K562 (cell line): ENCODE measurements at regions not wholly inside any gene's neighbourhood (a gene's known extent, or its start where the extent isn't known, plus 50 kb on each side); places are given as distances from the start of the nearest gene placed in this dataset.
A peak's percentile ranks its signal among the peaks of the same experiment; 100 is the strongest.

ENCODE experiments used
- ATAC-seq: fragments of 200-7000 bp; cut with Tn5 transposase; 3 replicates; pipeline ENCODE4 v1.9.1; 2020; ENCODE audit warnings: moderate library complexity
- BruUV-seq: library from RNA; stranded (reverse); fragments of 400-500 nt; replicated peaks from 2 replicates; lab custom pipeline; 2021; lab: Mats Ljungman, UMichigan
- CTCF ChIA-PET: fragments of 300-600 bp; formaldehyde crosslinking; extraction: SDS; loops from one replicate; lab custom pipeline; 2021; ENCODE audit warnings: low intra/inter-chr PET ratio; lab: Yijun Ruan, JAX
- POLR2A ChIA-PET: fragments of 300-600, 350-650 bp; sonication (Branson Sonifier 250); formaldehyde crosslinking; extraction: SDS; loops from one replicate; lab custom pipeline; 2021; ENCODE audit warnings: antibody characterized with exemption, inconsistent platforms; lab: Yijun Ruan, JAX
- DNase-seq, 4 experiments: peaks; one replicate each; pipeline versions ENCODE4 v3.0.0 to v3.0.0-alpha.2; 2011 to 2018; ENCODE audit warnings: low spot score in 3 of 4, mixed read lengths in 3 of 4; ENCODE audit errors: extremely low read depth in 1 of 4
- FAIRE-seq: peaks from 2 replicates; lab custom pipeline; 2011; peaks lifted over from hg19 to GRCh38; lab: Jason Lieb, UNC
- H2AFZ ChIP-seq: 2 replicates; pipeline ENCODE4 v1.6.0; 2011; ENCODE audit warnings: low read depth, low read length, control low read depth, inconsistent platforms
- H3K27ac ChIP-seq: fragments of 200-600 bp; 3 replicates; pipeline ENCODE4 v1.8.0; 2011; ENCODE audit warnings: low read depth, mild to moderate bottlenecking, control low read depth, inconsistent platforms, low read length, moderate library complexity, mixed read lengths; ENCODE audit errors: extremely low read depth
- H3K27me3 ChIP-seq, 2 experiments: fragments of 300-600 bp in 1 of 2; 2 replicates in 1 of 2; 3 replicates in 1 of 2; pipeline versions ENCODE4 v1.6.0 to v1.8.0; 2011; ENCODE audit warnings: inconsistent platforms in 2 of 2, low read length in 2 of 2, mild to moderate bottlenecking in 1 of 2, mixed read lengths in 1 of 2, moderate library complexity in 1 of 2; ENCODE audit not compliant: control insufficient read depth in 2 of 2, insufficient read depth in 2 of 2
- H3K36me3 ChIP-seq: fragments of 300-600 bp; 3 replicates; pipeline ENCODE4 v1.8.0; 2011; ENCODE audit warnings: mild to moderate bottlenecking, low read length, inconsistent platforms; ENCODE audit not compliant: control insufficient read depth, insufficient read depth
- H3K4me1 ChIP-seq, 2 experiments: fragments of 200-600 bp in 1 of 2; replicated peaks in 1 of 2; 2 replicates in 1 of 2; 3 replicates in 1 of 2; pipeline versions ENCODE4 v1.5.1 to v1.8.0; 2011; ENCODE audit warnings: inconsistent platforms in 2 of 2, low read length in 2 of 2, mild to moderate bottlenecking in 1 of 2, mixed read lengths in 1 of 2, moderate library complexity in 1 of 2; ENCODE audit not compliant: control insufficient read depth in 2 of 2, insufficient read depth in 2 of 2
- H3K4me2 ChIP-seq: 2 replicates; pipeline ENCODE4 v1.6.1; 2011; ENCODE audit warnings: low read length, control low read depth, inconsistent platforms, mixed read lengths; ENCODE audit not compliant: insufficient read depth
- H3K4me3 ChIP-seq: fragments of 200-600 bp; sonication (generic), shearing (Covaris generic); 2 replicates; pipeline ENCODE4 v1.5.1; 2016; ENCODE audit warnings: control low read depth, inconsistent platforms
- H3K79me2 ChIP-seq: fragments of 200-600 bp; 3 replicates; pipeline ENCODE4 v1.8.0; 2011; ENCODE audit warnings: low read length, inconsistent platforms; ENCODE audit not compliant: control insufficient read depth, insufficient read depth
- H3K9ac ChIP-seq, 2 experiments: 2 replicates each; pipeline versions ENCODE4 v1.6.0 to v1.6.1; 2011; ENCODE audit warnings: low read depth in 2 of 2, low read length in 2 of 2, control low read depth in 1 of 2, inconsistent platforms in 1 of 2, mild to moderate bottlenecking in 1 of 2, mixed read lengths in 1 of 2; ENCODE audit not compliant: insufficient read depth in 1 of 2
- H3K9me1 ChIP-seq: one replicate; pipeline ENCODE4 v1.6.0; 2011; ENCODE audit warnings: inconsistent platforms, mild to moderate bottlenecking, low read length, moderate library complexity; ENCODE audit not compliant: control insufficient read depth, insufficient read depth
- H3K9me3 ChIP-seq: replicated peaks from 2 replicates; pipeline ENCODE4 v1.5.1; 2011; ENCODE audit warnings: low read depth, low read length, inconsistent platforms; ENCODE audit not compliant: control insufficient read depth, insufficient read depth
- H4K20me1 ChIP-seq: replicated peaks from 2 replicates; pipeline ENCODE4 v1.6.1; 2011; ENCODE audit warnings: low read length, inconsistent platforms, mixed read lengths; ENCODE audit not compliant: control insufficient read depth, insufficient read depth
- CREB3 ChIP-seq: fragments of 450-650 bp; conservative IDR thresholded peaks from 2 replicates; pipeline ENCODE4 v1.6.1; 2016; ENCODE audit warnings: missing genetic modification characterization, low read depth, mild to moderate bottlenecking, missing compliant biosample characterization, moderate library complexity
- FUS ChIP-seq: fragments of 200-400 bp; formaldehyde crosslinking; optimal IDR thresholded peaks from 2 replicates; pipeline ENCODE3; 2017; ENCODE audit warnings: low read depth, low read length
- SMAD4 ChIP-seq: fragments of 250-450 bp; sonication (Bioruptor Pico); conservative IDR thresholded peaks from 2 replicates; pipeline ENCODE4 v1.8.0; 2021; ENCODE audit warnings: inconsistent platforms, mild to moderate bottlenecking, moderate library complexity
- SMARCB1 ChIP-seq: IDR thresholded peaks from 2 replicates; pipeline ENCODE4 v1.6.1; 2011; ENCODE audit warnings: improper control_type of control experiment, low read depth; ENCODE audit not compliant: insufficient read length
- ZFP36 ChIP-seq: fragments of 150-350 bp; IDR thresholded peaks from 2 replicates; pipeline ENCODE4 v1.6.1; 2018; ENCODE audit warnings: low read length, low read depth; ENCODE audit not compliant: partially characterized antibody
- ZNF217 ChIP-seq: sonication (generic); formaldehyde crosslinking; IDR thresholded peaks from 2 replicates; pipeline ENCODE4 v1.8.0; 2022; ENCODE audit warnings: mild to moderate bottlenecking, missing genetic modification reagents
- ZNF512 ChIP-seq: IDR thresholded peaks from 2 replicates; pipeline ENCODE4 v1.6.1; 2016; ENCODE audit warnings: missing genetic modification characterization, missing compliant biosample characterization
- WGBS: fragments of 100-300 bp; shearing (Covaris generic); methylation state at CpG from one replicate; pipeline ENCODE4 v1.1.6; 2016; ENCODE audit warnings: low coverage, mixed read lengths; ENCODE audit not compliant: insufficient coverage; ENCODE audit errors: missing lambda C conversion rate; 5-methylcytosine and 5-hydroxymethylcytosine counted together
- in situ Hi-C: fragments of 300-500 bp; cut with MboI; formaldehyde crosslinking; loops from 4 replicates; pipeline ENCODE4 v1.15.0; 2018; ENCODE audit warnings: inconsistent platforms, mixed read lengths
- intact Hi-C: fragments of 100-400 bp; cut with micrococcal nuclease; formaldehyde crosslinking; loops from 2 replicates; pipeline ENCODE4 v1.14.2; 2022

- CTCF ChIA-PET: no interaction called here
- H3K4me1 ChIP-seq: no peaks in the 10 kb centered on the region
- 0% methylated on average over 2 of the region's 2 CpGs for WGBS
- ATAC-seq (no peak), FAIRE-seq (no peak), DNase-seq (no peak)
- TF ChIP-seq CREB3 (tag): no peak
- TF ChIP-seq FUS: no peak
- TF ChIP-seq ZNF217: no peak
- no peak for TF ChIP-seq SMAD4 (CRISPR knock-in tag)
- TF ChIP-seq SMARCB1: no peak
- no peak for TF ChIP-seq ZFP36
- peak; percentile 60; the same call in 1 of the 2 replicates for TF ChIP-seq ZNF512 (tag)
- TF ChIP-seq, all 486 proteins: peak for 1
- in situ Hi-C loops: no loop called here
- H3K27ac ChIP-seq: no peak overlapping the region
- POLR2A ChIA-PET: no interaction called here
- intact Hi-C loops: no loop called here
- H3K4me2 ChIP-seq: no peak overlapping the region
- no TSS peak for BruUV-seq
- H3K9me3 ChIP-seq: no peaks in the 10 kb centered on the region
- H4K20me1 ChIP-seq: no peaks in the 10 kb centered on the region
- H3K27me3 ChIP-seq: no peaks in the 10 kb centered on the region
- H3K36me3 ChIP-seq: no peaks in the 10 kb centered on the region
- no peak overlapping the region for H3K4me3 ChIP-seq
- no peak overlapping the region for H2AFZ ChIP-seq
- no peaks in the 10 kb centered on the region for H3K9me1 ChIP-seq
- H3K9ac ChIP-seq: no peak overlapping the region
- H3K79me2 ChIP-seq: no peaks in the 10 kb centered on the region
Observed at GRCh38 chrX:551306-551705, 79.3 kb upstream of the SHOX start.
